Stimulated activated CD4-positive, alpha-beta T cell treated with anti-CD3 and anti-CD28 coated beads, Interleukin-2, amount 100 ng/mL, for 48 hours (primary cell): ENCODE measurements at regions not wholly inside any gene's neighbourhood (a gene's known extent, or its start where the extent isn't known, plus 50 kb on each side); places are given as distances from the start of the nearest gene placed in this dataset.
"Not testable (repeated sequence)": the region's sequence is repeated elsewhere in the genome, so short reads cannot be mapped to it uniquely, and the experiment has no call there.

Experiments
- DNase-seq, 2 donors: peaks; one replicate each; pipeline ENCODE4 v3.0.0-alpha.2; 2020

DNA sequence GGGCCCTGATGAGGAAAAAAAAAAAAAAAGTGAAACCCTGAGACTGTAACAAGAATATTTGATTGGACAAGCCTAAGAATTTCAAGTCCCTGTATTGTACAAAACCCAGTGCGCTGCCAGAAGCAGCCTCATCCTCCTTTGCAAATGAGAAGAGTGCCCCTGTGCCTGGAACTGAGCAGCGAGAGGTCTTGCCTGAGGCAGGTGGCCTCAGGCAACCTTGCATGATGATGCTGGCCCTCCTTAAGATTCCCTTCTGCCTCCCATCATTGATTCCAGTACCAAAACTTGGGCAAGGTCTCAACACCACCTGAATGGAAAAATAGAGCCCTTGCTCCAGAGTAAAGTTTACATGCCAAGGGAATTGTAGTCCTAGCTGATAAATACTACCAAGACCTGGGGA is 129.6 kb upstream of the RAB4A start:
- DNase-seq: no peak

DNA sequence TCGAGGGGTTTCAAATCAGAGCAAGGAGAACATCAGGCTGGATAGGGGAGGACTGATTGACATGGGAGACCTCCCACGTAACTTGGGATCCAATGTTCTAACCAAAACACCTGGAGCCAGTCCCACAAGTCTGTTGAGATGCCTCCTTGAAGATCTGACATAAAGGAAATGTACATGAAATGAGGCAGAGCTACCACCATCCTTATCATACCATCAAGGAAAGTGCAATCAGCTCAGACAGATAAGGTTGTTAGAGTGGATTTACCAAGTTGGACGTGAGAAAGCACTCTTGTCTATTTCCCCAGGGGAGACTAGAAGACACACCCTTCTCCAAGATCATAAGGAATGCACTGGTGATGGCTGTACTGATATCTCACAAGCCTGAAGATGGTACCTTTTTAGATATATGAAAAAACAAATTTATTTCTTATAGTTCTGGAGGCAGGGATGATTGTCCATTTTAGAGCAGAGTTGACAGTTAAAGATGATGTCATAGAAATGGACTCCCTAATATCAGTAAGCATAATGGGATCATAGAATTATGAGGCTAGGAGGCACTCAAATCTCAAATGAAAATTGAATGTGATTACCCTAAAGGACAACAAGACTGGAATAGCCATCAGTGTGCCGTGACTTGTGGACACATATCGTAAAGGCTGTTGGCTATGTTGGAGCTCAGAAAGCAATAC is 129.1 kb upstream of the RAB4A start:
- DNase-seq: no peak

DNA sequence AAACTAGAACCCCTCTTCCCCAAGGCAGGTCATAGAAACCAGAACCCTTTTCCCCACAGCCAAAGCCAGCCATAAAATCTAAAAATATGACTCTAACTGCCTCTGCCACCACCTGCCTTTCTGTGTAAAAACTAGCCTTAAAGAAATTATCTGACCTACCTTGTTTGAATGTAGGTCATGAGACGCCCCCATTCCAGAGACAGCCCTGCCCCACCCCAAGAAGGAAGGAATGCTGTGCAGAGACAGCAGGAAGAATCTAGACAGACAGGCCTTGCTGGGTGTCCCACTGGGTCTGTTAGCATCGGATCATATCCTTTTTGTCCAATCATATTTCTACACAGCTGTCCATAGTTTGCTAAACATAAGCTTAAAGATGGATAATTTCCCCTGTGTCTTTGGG is 128.4 kb upstream of the RAB4A start:
- DNase-seq: no peak

DNA sequence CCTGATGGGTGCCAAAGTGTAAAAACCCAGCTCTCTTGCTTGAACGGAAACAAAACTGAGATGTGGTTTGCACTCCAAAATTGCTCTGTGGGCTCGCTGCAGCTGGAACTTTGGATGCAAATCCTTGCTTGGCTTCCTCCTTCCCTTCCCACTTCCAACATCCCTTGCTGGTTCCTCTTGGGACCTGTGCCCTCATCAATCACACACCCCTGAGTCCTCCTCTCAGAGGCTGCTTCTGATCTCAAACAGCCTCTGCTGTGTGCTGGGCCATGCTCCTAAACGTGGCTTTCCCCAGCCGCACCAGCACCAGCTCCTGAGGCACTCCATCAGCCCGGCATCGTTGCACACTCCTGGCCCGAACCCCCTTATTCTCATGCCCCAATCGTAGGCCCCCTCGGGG is 124.3 kb upstream of the RAB4A start:
- no peak for DNase-seq

DNA sequence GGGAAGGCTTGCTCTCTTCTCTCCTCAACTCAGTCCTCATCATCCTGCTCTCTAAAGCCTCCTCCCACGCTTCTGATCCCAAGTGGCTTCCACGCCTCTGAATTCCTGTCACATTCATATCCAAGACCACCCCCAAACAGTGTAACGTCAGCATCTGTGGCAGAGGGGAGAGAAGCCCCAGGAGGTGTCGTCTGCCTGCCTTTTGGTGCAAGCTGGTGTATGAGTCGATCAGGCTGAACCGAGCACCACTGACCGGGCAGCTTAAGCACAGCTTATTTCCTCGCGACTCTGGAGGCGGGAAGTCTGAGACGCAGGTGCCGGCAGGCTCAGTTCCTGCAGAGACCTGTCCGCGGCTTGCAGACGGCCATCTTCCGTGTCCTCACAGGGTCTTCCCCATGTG is 123.8 kb upstream of the RAB4A start:
- DNase-seq: no peak

GRCh38 chr1:229148041-229148671 is 122.8 kb upstream of the RAB4A start:
- no peak for DNase-seq

GRCh38 chr1:229148743-229149142 is 122.2 kb upstream of the RAB4A start:
- DNase-seq: no peak

DNA sequence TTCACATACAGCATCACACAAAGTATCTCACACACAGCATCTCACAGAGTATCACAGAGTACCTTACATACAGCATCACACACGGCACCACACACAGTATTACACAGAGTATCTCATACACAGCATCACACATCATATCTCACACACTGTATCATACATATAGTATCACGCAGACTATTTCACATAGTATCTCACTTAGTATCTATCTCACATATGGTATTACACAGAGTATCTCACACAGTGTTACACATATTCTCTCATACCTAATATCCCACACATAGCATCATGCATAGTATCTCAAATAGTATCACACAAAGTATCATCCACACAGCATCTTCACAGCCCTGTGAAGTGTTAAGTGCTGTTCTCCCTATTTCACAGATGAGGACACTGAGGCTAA is 121.5 kb upstream of the RAB4A start:
- DNase-seq: no peak

- no peak for DNase-seq
Observed at GRCh38 chr1:229150518-229150917, 120.4 kb upstream of the RAB4A start.

GRCh38 chr1:229151412-229151811 is 119.5 kb upstream of the RAB4A start:
- DNase-seq: not testable (repeated sequence)

DNA sequence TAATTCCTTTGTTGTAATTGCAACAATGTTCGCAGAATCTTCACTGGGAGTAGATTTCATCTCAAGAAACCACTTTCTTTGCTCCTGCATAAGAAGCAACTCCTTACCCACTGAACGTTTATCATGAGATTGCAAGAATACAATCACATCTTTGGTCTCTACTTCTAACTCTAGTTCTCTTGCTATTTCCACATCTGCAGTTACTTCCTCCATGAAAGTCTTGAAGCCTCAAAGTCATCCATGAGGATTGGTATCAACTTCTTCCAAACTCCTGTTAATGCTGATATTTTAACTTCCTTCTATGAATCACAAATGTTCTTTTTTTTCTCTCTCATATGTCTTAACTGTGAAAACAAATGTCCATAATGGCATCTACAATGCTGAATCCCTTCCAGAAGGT is 118.6 kb upstream of the RAB4A start:
- no peak for DNase-seq

DNA sequence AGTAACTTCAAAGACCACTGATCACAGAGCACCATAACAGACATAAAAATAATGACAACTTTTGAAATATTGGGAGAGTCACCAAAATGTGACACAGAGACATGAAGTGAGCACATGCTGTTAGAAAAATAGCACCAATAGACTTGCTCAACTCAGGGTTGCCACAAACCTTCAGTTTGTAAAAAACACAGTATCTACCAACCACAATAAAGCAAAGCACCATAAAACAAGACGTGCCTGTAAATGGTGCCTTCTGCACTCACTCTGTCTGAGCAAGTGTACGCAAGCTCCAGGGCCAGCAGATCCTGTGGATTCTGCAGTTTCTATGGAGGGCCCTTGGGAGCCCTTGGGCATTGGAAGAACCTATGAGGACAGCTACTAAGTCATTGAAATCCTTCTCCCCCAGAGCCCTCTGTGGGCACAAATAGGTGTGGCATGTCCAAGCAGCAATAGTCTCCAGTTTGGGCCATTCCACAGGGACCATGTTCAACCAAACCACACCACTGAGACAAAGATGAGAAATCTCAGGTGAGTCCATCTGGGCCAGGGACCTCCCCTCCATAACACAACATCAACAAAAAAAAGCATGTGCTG is 116.9 kb upstream of the RAB4A start:
- no peak for DNase-seq

DNA sequence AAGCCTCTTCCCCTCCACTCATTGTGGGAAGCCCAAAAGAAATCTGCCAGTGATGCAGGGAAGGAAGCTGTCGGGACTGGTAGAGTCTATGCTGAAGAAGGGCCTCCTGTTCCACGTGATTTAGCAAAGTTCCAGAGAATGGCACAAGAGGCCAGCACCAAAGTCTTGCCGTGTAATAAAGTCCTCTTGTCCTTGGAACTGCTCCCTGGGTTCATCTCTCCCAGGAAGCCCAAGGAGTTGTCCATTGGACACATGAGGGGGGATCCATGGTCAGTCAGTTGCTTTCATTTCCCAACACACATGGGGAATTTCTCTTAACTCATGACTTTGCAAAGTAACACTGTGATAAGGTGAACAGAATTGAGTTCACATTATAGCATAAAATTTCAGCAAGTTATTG is 116.1 kb upstream of the RAB4A start:
- no peak for DNase-seq

DNA sequence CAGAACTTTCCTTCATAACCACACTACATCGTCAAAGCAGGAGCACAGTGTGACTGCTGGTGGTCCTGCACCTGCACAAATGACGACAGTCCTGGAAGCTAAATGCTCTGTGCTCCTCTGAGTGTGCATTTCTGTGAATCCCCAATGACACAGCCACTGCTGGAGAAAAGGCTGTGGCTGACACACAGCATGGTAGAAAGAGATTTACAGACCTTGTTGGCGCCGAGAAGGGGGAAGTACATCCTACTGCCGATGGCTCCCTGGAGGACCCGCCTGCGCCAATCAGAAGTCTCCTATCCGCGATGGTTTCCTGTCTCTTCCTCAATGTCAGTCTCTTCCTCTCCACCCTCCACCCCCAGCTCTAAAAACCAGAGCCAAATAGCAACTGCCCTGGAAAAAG is 115.4 kb upstream of the RAB4A start:
- DNase-seq: peak; percentile 3 to 21

- DNase-seq: no peak
Observed at GRCh38 chr1:229156872-229157271, 114.0 kb upstream of the RAB4A start.

GRCh38 chr1:229157480-229157879 is 113.4 kb upstream of the RAB4A start:
- no peak for DNase-seq

GRCh38 chr1:229158341-229158921 is 112.5 kb upstream of the RAB4A start:
- no peak for DNase-seq

DNA sequence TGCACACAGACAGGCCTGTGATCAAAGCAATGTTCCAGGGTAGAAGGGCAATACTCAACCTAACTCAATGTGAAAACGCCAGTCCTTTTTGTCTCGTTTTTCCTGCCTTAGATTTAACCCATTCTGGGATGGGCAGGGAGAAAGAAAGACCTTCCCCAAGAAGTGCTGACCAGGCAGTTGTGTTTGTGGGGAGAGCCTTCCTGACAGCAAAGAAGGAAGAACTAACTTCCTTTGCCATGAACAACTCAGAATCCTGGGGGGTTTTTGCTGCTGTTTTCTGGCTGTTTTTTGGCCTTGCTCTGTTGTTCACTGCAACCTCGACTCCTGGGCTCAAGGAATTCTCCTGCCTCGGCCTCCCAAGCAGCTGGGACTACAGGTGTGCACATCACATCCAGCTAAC is 112.0 kb upstream of the RAB4A start:
- no peak for DNase-seq

- DNase-seq: no peak
Observed at GRCh38 chr1:229159668-229160544, 111.0 kb upstream of the RAB4A start.

DNA sequence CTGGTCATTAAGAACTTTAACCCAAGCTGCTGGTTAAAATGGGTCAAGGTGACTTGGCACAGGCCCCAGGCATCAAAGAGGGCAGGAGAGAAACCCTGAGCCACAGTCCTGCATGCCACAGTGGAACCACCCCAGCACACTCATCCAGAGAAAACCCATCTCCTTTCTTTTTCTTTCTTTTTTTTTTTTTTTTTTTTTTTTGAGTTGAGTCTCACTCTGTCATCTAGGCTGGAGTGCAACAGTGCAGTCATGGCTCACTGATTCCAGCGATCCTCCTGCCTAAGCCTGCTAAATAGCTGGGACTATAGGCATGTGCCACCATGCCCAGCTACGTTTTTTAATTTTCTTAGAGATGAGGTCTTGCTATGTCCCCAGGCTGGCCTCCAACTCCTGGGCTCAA is 109.2 kb upstream of the RAB4A start:
- no peak for DNase-seq

GRCh38 chr1:229162825-229163515 is 107.9 kb upstream of the RAB4A start:
- no peak for DNase-seq

- no peak for DNase-seq
Observed at GRCh38 chr1:229164348-229164747, 106.6 kb upstream of the RAB4A start.
